Mesendoderm (in vitro differentiated cells): ENCODE measurements at regions not wholly inside any gene's neighbourhood (a gene's known extent, or its start where the extent isn't known, plus 50 kb on each side); places are given as distances from the start of the nearest gene placed in this dataset.
A peak's percentile ranks its signal among the peaks of the same experiment; 100 is the strongest.

Source experiments
- DNase-seq: peaks from one replicate; pipeline ENCODE4 v3.0.0; 2013
- H2AK5ac ChIP-seq: 2 replicates; pipeline ENCODE4 v1.6.1; 2013; ENCODE audit warnings: low read length, inconsistent platforms
- H2BK120ac ChIP-seq: 2 replicates; pipeline ENCODE4 v1.6.1; 2013; ENCODE audit warnings: low read depth, mild to moderate bottlenecking, low read length, moderate library complexity, mixed read lengths
- H2BK15ac ChIP-seq: replicated peaks from 2 replicates; pipeline ENCODE4 v1.6.1; 2013; ENCODE audit warnings: low read depth, mild to moderate bottlenecking, moderate library complexity
- H2BK5ac ChIP-seq: 2 replicates; pipeline ENCODE4 v1.6.1; 2013; ENCODE audit warnings: low read length, inconsistent platforms
- H3K18ac ChIP-seq: 2 replicates; pipeline ENCODE4 v1.6.1; 2013; ENCODE audit warnings: mild to moderate bottlenecking, low read length, mixed read lengths
- H3K23ac ChIP-seq: one replicate; pipeline ENCODE4 v1.6.1; 2013; ENCODE audit warnings: low read length
- H3K27ac ChIP-seq: 2 replicates; pipeline ENCODE4 v1.5.1; 2013; ENCODE audit warnings: low read depth, mild to moderate bottlenecking, inconsistent platforms, low read length, moderate library complexity
- H3K27me3 ChIP-seq: 2 replicates; pipeline ENCODE4 v1.6.1; 2013; ENCODE audit warnings: low read length, control low read depth, mild to moderate bottlenecking, inconsistent platforms; ENCODE audit not compliant: insufficient read depth, poor library complexity
- H3K36me3 ChIP-seq: 2 replicates; pipeline ENCODE4 v1.6.1; 2013; ENCODE audit warnings: low read length, inconsistent platforms; ENCODE audit not compliant: control insufficient read depth, insufficient read depth
- H3K4ac ChIP-seq: one replicate; pipeline ENCODE4 v1.6.1; 2013; ENCODE audit warnings: low read depth, mild to moderate bottlenecking, low read length, moderate library complexity
- H3K4me1 ChIP-seq: 2 replicates; pipeline ENCODE4 v1.6.1; 2013; ENCODE audit warnings: low read depth, low read length, inconsistent platforms; ENCODE audit not compliant: control insufficient read depth
- H3K4me2 ChIP-seq: 2 replicates; pipeline ENCODE4 v1.6.1; 2013; ENCODE audit warnings: low read length
- H3K4me3 ChIP-seq: 2 replicates; pipeline ENCODE4 v1.5.1; 2013; ENCODE audit warnings: mild to moderate bottlenecking, low read length
- H3K56ac ChIP-seq: one replicate; pipeline ENCODE4 v1.6.1; 2013; ENCODE audit warnings: low read length
- H3K79me1 ChIP-seq: 2 replicates; pipeline ENCODE4 v1.6.1; 2013; ENCODE audit warnings: low read length, inconsistent platforms
- H3K79me2 ChIP-seq: 2 replicates; pipeline ENCODE4 v1.6.1; 2013; ENCODE audit warnings: mild to moderate bottlenecking, low read length; ENCODE audit not compliant: control insufficient read depth, insufficient read depth
- H3K9ac ChIP-seq: 2 replicates; pipeline ENCODE4 v1.6.1; 2013; ENCODE audit warnings: low read length, inconsistent platforms
- H4K5ac ChIP-seq: one replicate; pipeline ENCODE4 v1.6.1; 2013; ENCODE audit warnings: low read length
- H4K8ac ChIP-seq: one replicate; pipeline ENCODE4 v1.6.1; 2013; ENCODE audit warnings: low read depth, mild to moderate bottlenecking, control low read depth, low read length, moderate library complexity
- WGBS: extraction: QIAGEN DNeasy Blood & Tissue Kit; methylation state at CpG from one replicate; pipeline ENCODE4 v1.1.7; 2013; ENCODE audit warnings: low lambda C conversion rate, missing lambda C conversion rate; ENCODE audit not compliant: insufficient coverage; ENCODE audit errors: extremely low coverage; 5-methylcytosine and 5-hydroxymethylcytosine counted together

- Histone ChIP-seq H3K4me2 (no peak overlapping the region), H2BK5ac (no peak overlapping the region), H3K56ac (no peak overlapping the region), H3K18ac (no peak overlapping the region), H2AK5ac (no peak overlapping the region), H4K5ac (no peak overlapping the region), H3K27ac (no peak overlapping the region), H4K8ac (no peak overlapping the region), H2BK120ac (no peak overlapping the region), H3K79me1 (no peaks in the 10 kb centered on the region), H3K4me3 (no peak overlapping the region), H3K9ac (no peak overlapping the region), H3K23ac (no peak overlapping the region), H3K79me2 (no peaks in the 10 kb centered on the region), H3K27me3 (no peaks in the 10 kb centered on the region), H3K36me3 (no peaks in the 10 kb centered on the region), H2BK15ac (no peak overlapping the region), H3K4me1 (no peaks in the 10 kb centered on the region), H3K4ac (no peak overlapping the region)
- DNase-seq: peak; percentile 3
Observed at GRCh38 chr9:13554626-13555025, 275.1 kb upstream of the MPDZ start.

- Histone ChIP-seq H3K4me2 (no peak overlapping the region), H3K4me3 (no peak overlapping the region), H3K27me3 (no peaks in the 10 kb centered on the region), H3K18ac (no peak overlapping the region), H3K4ac (no peak overlapping the region), H2BK5ac (no peak overlapping the region), H3K36me3 (no peaks in the 10 kb centered on the region), H3K56ac (no peak overlapping the region), H2AK5ac (no peak overlapping the region), H3K4me1 (no peaks in the 10 kb centered on the region), H3K27ac (no peak overlapping the region), H2BK120ac (no peak overlapping the region), H2BK15ac (no peak overlapping the region), H4K5ac (no peak overlapping the region), H3K79me1 (no peaks in the 10 kb centered on the region), H3K9ac (no peak overlapping the region), H3K23ac (no peak overlapping the region), H3K79me2 (no peaks in the 10 kb centered on the region), H4K8ac (no peak overlapping the region)
- no CpG with 5 or more reads among the region's 5 CpGs for WGBS
- DNase-seq: no peak
Observed at GRCh38 chr9:13552606-13553215, 273.2 kb upstream of the MPDZ start.

- Histone ChIP-seq H3K56ac (no peak overlapping the region), H2BK15ac (no peak overlapping the region), H4K5ac (no peak overlapping the region), H3K36me3 (no peaks in the 10 kb centered on the region), H3K79me2 (no peaks in the 10 kb centered on the region), H3K79me1 (no peaks in the 10 kb centered on the region), H4K8ac (no peak overlapping the region), H2BK120ac (no peak overlapping the region), H3K18ac (no peak overlapping the region), H3K4ac (no peak overlapping the region), H3K23ac (no peak overlapping the region), H3K27me3 (no peaks in the 10 kb centered on the region), H3K4me3 (no peak overlapping the region), H3K4me2 (no peak overlapping the region), H2BK5ac (no peak overlapping the region), H3K27ac (no peak overlapping the region), H3K9ac (no peak overlapping the region), H3K4me1 (no peaks in the 10 kb centered on the region), H2AK5ac (no peak overlapping the region)
- no CpG with 5 or more reads among the region's 2 CpGs for WGBS
- DNase-seq: no peak
Observed at GRCh38 chr9:13550519-13550918, 271.0 kb upstream of the MPDZ start.

GRCh38 chr9:13548535-13548934 lies 269.0 kb upstream of the MPDZ start:
- Histone ChIP-seq H3K23ac (no peak overlapping the region), H3K4me1 (no peaks in the 10 kb centered on the region), H3K4ac (no peak overlapping the region), H3K79me1 (no peaks in the 10 kb centered on the region), H3K56ac (no peak overlapping the region), H3K4me2 (no peak overlapping the region), H3K18ac (no peak overlapping the region), H2BK5ac (no peak overlapping the region), H3K9ac (no peak overlapping the region), H2AK5ac (no peak overlapping the region), H3K27me3 (no peaks in the 10 kb centered on the region), H3K79me2 (no peaks in the 10 kb centered on the region), H3K36me3 (no peaks in the 10 kb centered on the region), H3K27ac (no peak overlapping the region), H2BK120ac (no peak overlapping the region), H3K4me3 (no peak overlapping the region), H4K5ac (no peak overlapping the region), H4K8ac (no peak overlapping the region), H2BK15ac (no peak overlapping the region)
- WGBS: no CpG with 5 or more reads among the region's 1 CpG
- no peak for DNase-seq

- H3K18ac ChIP-seq: no peak overlapping the region
- no CpG with 5 or more reads among the region's 5 CpGs for WGBS
- no peak overlapping the region for H3K9ac ChIP-seq
- H4K5ac ChIP-seq: no peak overlapping the region
- H3K27ac ChIP-seq: no peak overlapping the region
- no peak overlapping the region for H3K23ac ChIP-seq
- no peak overlapping the region for H2AK5ac ChIP-seq
- no peak overlapping the region for H4K8ac ChIP-seq
- H3K36me3 ChIP-seq: no peaks in the 10 kb centered on the region
- no peak overlapping the region for H2BK5ac ChIP-seq
- H3K79me2 ChIP-seq: no peaks in the 10 kb centered on the region
- H2BK120ac ChIP-seq: no peak overlapping the region
- no peaks in the 10 kb centered on the region for H3K4me1 ChIP-seq
- no peak overlapping the region for H3K4me2 ChIP-seq
- no peak overlapping the region for H3K4me3 ChIP-seq
- DNase-seq: no peak
- no peaks in the 10 kb centered on the region for H3K79me1 ChIP-seq
- no peak overlapping the region for H2BK15ac ChIP-seq
- no peak overlapping the region for H3K4ac ChIP-seq
- no peak overlapping the region for H3K56ac ChIP-seq
- H3K27me3 ChIP-seq: no peaks in the 10 kb centered on the region
Observed at GRCh38 chr9:13535141-13535540, 255.6 kb upstream of the MPDZ start.

GRCh38 chr9:13534006-13534405 lies 254.5 kb upstream of the MPDZ start:
- Histone ChIP-seq H3K79me1 (no peaks in the 10 kb centered on the region), H3K4me3 (no peak overlapping the region), H4K5ac (no peak overlapping the region), H2BK120ac (no peak overlapping the region), H3K4me1 (no peaks in the 10 kb centered on the region), H3K79me2 (no peaks in the 10 kb centered on the region), H3K18ac (no peak overlapping the region), H4K8ac (no peak overlapping the region), H3K56ac (no peak overlapping the region), H3K36me3 (no peaks in the 10 kb centered on the region), H3K27ac (no peak overlapping the region), H3K23ac (no peak overlapping the region), H2BK15ac (no peak overlapping the region), H2BK5ac (no peak overlapping the region), H3K4ac (no peak overlapping the region), H3K27me3 (no peaks in the 10 kb centered on the region), H2AK5ac (no peak overlapping the region), H3K4me2 (no peak overlapping the region), H3K9ac (no peak overlapping the region)
- WGBS: no CpG with 5 or more reads among the region's 2 CpGs
- no peak for DNase-seq
